ENCODE measurements at regions not wholly inside any gene's neighbourhood (a gene's known extent, or its start where the extent isn't known, plus 50 kb on each side); places are given as distances from the start of the nearest gene placed in this dataset.
"Not testable (repeated sequence)": the region's sequence is repeated elsewhere in the genome, so short reads cannot be mapped to it uniquely, and the experiment has no call there.

- no peak overlapping the region for H3K4me3 ChIP-seq (replicated peaks; ENCODE audit: low read depth, low read length)
- no peak for DNase-seq (ENCODE audit: low read depth)
- TF ChIP-seq CTCF (IDR thresholded peaks at IDR 0.05; ENCODE audit: low read length, missing control alignments): no peak
Measured at GRCh38 chr6:28632326-28632851, 106.7 kb downstream of the GPX5 start.

DNA sequence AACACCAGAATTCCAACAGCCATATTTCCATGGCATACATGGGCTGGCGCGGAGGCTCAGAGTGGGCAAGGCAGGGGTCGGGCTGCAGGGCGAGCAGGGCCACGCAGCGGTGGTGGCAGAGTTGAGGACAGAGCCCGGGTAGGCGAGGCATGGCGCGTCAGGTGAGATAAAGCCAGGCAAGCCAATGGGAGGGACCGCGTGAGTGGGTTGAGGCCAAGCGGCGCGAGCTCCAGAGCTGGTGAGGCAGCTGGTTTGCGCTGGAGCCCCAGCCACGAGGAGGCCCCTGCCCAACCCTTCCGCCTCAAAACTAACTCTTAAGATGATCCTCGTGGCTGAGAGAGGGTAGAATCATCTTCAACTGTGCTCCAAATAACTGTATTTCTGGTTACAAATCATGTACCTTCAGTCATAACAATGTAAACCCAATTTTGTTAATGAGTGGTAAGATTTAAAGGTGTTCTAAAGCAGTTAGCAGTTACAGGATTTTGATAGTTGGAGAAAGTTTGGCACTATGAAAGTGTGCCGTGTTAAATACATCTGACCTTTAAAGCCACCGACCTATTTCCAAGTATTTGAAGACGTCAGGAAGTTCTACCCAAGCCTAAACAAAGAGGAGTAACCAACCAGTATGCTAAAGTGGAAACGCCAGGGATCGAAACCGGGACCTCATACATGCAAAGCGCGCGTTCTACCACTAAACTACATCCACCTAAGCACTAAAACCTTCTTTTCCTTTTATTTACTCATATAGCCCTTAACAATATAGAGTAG is 107.9 kb downstream of the GPX5 start:
- no peak for TF ChIP-seq CTCF (IDR thresholded peaks at IDR 0.05; ENCODE audit: low read length, missing control alignments)
- H3K4me3 ChIP-seq (replicated peaks; ENCODE audit: low read depth, low read length): no peak overlapping the region
- DNase-seq (ENCODE audit: low read depth): no peak

DNA sequence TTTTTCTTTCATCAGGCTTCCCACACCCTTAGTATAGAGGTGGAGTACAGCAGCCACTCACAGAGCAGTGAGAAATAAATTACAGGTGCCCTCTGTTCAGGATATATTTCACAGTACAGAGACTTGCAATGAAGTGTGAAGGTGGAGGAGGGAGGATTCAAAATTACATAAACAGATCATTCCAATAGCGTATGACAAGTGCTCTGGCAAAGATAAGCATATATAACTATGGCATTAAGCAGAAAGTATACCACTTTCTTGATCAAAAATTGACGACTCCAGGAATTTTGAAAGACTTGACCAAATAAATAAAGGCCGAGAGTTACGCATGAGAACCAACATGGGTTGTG is 108.7 kb downstream of the GPX5 start:
- DNase-seq (ENCODE audit: low read depth): no peak
- H3K4me3 ChIP-seq (replicated peaks; ENCODE audit: low read depth, low read length): peak overlapping the region; percentile 47
- TF ChIP-seq CTCF (IDR thresholded peaks at IDR 0.05; ENCODE audit: low read length, missing control alignments): no peak

DNA sequence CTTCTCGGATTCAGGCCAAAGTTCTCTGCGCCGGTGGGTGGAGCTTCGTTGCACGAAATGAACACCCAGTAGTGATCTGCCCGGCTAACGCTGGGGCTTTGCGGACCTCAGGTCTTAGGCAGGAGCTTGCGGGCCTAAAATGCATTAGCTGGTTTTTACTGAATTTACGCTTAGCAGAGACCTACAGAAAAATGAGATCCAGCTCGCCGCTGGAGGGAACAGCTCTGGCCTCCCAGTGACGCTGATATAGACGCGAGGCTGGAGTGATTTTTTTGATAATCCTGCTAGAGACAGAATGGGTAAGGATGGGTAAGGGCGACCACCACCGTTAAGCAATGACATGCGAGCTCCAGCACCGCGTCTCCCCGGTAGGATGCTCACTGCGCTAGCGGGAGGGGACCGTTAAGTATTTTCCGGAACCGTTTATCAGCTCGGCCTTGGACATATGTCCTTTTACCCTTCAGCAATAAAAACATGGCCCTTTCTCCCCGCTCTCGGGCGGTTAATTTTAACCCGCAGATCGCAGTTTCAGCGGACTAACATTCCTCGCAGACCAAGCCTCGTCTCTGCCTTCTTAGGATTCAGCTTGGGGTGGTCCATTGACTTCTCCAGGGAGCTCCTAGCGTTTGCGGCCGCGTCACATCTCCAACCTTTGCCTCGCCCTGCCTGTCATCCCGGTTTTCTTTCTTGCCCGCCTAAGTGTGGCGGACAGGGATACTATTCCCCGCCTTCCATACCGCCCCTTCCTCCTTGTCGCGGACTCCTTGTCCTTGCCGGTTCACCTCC is 109.3 kb downstream of the GPX5 start:
- TF ChIP-seq CTCF (IDR thresholded peaks at IDR 0.05; ENCODE audit: low read length, missing control alignments): no peak
- peak overlapping the region; percentile 47 for H3K4me3 ChIP-seq (replicated peaks; ENCODE audit: low read depth, low read length)
- peak; percentile 28 for DNase-seq (ENCODE audit: low read depth)

GRCh38 chr6:28635547-28636158 is 110.0 kb downstream of the GPX5 start:
- no peak for TF ChIP-seq CTCF (IDR thresholded peaks at IDR 0.05; ENCODE audit: low read length, missing control alignments)
- H3K4me3 ChIP-seq (replicated peaks; ENCODE audit: low read depth, low read length): peak overlapping the region; percentile 47
- no peak for DNase-seq (ENCODE audit: low read depth)

- H3K4me3 ChIP-seq (replicated peaks; ENCODE audit: low read depth, low read length): no peak overlapping the region
- DNase-seq (ENCODE audit: low read depth): no peak
- TF ChIP-seq CTCF (IDR thresholded peaks at IDR 0.05; ENCODE audit: low read length, missing control alignments): no peak
Measured at GRCh38 chr6:28638787-28639430, 113.2 kb downstream of the GPX5 start.

DNA sequence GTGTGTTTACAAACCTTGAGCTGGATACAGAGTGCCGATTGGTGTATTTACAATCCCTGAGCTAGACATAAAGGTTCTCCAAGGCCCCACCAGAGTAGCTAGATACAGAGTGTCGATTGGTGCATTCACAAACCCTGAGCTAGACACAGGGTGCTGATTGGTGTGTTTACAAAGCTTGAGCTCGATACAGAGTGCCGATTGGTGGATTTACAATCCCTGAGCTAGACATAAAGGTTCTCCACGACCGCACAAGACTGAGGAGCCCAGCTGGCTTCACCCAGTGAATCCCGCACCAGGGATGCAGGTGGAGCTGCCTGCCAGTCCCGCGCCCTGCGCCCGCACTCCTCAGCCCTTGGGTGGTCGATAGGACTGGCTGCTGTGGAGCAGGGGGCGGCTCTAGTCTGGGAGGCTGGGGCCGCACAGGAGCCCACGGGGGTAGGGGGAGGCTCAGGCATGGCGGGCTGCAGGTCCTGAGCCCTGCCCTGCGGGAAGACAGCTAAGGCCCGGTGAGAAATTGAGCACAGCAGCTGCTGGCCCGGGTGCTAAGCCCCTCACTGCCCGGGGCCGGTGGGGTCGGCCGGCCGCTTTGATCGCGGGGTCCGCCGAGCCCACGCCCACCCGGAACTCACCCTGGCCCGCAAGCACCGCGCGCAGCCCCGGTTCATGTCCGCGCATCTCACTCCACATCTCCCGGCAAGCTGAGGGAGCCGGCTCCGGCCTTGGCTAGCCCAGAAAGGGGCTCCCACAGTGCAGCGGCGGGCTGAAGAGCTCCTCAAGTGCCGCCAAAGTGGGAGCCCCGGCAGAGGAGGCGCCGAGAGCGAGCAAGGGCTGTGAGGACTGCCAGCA is 114.0 kb downstream of the GPX5 start:
- DNase-seq (ENCODE audit: low read depth); H3K4me3 ChIP-seq (replicated peaks; ENCODE audit: low read depth, low read length): not testable (repeated sequence)

Data from fibroblast of pulmonary artery (primary cell).